DMS53 (cell line): ENCODE measurements at regions not wholly inside any gene's neighbourhood (a gene's known extent, or its start where the extent isn't known, plus 50 kb on each side); places are given as distances from the start of the nearest gene placed in this dataset.
"Not testable (repeated sequence)": the region's sequence is repeated elsewhere in the genome, so short reads cannot be mapped to it uniquely, and the experiment has no call there.

Experiments used
- DNase-seq: peaks from one replicate; lab custom pipeline; 2025; lab: John Stamatoyannopoulos, UW

- no peak for DNase-seq
Measured at GRCh38 chr3:102909904-102910303, 475.1 kb downstream of the ZPLD1 start.

DNA sequence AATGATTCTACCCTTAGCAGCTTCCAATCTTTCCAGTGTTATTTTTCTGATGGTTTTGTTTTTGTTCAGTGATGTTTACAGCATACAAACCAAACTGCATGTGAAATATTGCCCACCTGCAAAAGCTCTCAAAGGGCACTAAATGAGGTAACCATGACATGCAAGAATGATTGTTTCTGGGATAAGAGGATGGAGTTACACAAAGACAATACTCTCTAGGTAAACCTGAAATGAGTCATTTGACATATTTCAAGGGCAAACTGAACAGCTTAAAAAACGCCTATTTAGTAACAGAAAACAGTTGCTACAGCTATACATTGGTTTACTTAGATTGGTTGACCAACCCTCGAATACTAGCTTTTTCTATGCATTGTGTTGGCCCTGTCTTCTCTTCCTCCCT lies 481.7 kb downstream of the ZPLD1 start:
- DNase-seq = peak; percentile 91

- no peak for DNase-seq
Measured at GRCh38 chr3:102926618-102927017, 491.8 kb downstream of the ZPLD1 start.

DNA sequence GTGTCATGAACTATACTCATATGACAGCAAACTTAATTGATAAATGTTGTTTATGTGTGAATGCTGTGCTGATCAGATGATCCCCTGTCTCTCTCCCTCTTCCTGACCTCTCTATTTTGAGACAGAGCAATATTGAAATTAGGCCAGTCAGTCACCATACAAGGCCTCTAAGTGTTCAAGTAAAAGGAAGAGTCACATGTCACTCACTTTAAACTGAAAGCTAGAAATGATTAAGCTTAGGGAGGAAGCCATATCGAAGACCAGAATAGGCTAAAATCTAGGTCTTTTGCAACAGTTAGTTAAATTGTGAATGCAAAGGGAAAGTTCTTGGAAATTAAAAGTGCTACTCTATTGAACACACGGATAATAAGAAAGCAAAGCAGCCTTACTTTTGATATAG lies 498.6 kb downstream of the ZPLD1 start:
- DNase-seq = no peak

DNA sequence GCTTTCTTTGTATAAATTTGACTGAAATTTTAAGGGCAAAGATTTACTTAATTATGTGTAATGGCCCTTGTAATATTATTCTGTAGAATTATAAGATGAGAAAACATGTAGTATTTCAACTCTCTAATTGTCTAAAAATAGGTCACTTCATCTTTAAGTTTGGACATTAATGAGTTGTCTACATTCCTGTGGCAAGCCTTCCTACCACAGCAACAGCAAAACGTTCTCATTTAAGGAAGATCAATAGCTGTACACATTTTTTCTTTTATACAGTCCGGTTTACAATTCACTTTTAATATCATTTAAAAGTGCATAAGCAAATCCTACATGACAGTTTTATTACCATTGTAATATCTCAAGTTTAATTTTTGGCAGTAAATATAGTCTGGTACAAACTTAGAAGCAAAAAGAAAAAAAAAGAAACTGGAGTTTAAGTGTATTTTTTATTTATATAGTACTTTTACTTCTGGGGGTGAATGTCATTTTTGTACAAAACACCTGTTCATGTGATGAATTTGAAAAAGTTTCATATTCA lies 501.8 kb downstream of the ZPLD1 start:
- no peak for DNase-seq

DNA sequence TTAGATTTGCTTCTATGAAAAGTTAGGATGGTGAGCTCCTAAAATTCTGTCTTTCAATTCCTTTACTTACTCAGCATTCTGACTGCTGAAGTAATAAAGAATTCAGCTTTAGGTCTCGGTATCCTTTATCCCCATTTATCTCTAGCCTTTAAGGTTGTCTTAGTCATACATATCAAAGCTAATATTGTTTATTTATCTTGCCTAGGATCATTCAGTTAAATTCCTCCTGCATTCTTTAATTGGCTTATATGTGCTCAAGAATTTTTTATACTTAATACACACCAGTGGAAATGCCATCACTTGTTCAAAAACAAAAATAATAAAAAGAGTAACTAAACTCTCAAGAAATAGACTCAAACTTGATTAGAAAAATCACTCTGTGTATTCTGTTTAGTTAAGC lies 507.0 kb downstream of the ZPLD1 start:
- DNase-seq = no peak

DNA sequence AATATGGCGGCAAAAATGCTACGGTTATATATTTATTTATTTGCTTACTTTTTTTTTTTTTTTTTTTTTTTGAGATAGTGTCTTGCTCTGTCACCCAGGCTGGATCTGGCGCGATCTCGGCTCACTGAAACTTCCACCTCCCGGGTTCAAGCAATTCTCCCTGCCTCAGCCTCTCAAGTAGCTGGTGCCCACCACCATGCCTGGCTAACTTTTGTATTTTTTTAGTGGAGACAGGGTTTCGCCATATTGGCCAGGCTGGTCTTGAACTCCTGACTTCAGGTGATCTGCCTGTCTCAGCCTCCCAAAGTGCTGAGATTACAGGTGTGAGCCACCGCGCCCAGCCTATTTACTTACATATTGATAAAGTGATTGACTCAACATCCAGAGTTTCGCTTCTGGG lies 511.6 kb downstream of the ZPLD1 start:
- DNase-seq = not testable (repeated sequence)

- no peak for DNase-seq
Measured at GRCh38 chr3:102972350-102972749, 537.5 kb downstream of the ZPLD1 start.

- no peak for DNase-seq
Measured at GRCh38 chr3:102974333-102974732, 539.5 kb downstream of the ZPLD1 start.

GRCh38 chr3:102979191-102979590 lies 544.4 kb downstream of the ZPLD1 start:
- no peak for DNase-seq

DNA sequence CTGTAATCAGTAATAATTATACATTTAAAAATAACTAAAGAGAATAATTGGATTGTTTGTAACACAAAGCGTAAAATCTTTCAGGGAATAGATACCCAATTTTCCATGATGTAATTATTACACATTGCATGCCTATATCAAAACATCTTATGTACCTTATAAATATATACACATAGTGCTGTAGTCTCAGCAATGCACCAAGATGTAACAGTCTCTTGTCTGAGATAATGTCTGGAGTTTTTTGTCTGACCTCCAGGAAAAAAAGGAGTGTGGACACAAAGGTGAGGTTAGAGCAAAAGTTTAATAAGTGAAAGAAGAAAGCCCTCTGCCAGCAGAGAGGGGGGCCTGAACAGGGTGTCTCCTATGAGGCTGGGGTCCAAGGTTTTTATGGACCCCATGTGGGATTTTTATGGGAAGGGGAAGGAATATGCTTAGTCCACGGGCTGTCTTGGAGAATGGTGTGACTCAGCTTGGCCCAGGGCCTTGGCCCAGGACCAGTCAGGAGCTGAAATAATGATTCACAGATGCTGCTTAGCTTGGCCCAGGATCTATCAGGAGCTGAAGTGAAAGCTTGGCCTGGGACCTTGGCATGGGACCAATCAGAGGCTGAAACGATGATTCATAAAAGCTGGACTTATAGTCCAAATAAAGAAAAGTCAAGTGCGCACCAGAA lies 545.0 kb downstream of the ZPLD1 start:
- DNase-seq = no peak

GRCh38 chr3:102980355-102980696 lies 545.5 kb downstream of the ZPLD1 start:
- DNase-seq = no peak

GRCh38 chr3:103002425-103003176 lies 567.8 kb downstream of the ZPLD1 start:
- no peak for DNase-seq

GRCh38 chr3:103006526-103007183 lies 571.8 kb downstream of the ZPLD1 start:
- peak; percentile 2 for DNase-seq

DNA sequence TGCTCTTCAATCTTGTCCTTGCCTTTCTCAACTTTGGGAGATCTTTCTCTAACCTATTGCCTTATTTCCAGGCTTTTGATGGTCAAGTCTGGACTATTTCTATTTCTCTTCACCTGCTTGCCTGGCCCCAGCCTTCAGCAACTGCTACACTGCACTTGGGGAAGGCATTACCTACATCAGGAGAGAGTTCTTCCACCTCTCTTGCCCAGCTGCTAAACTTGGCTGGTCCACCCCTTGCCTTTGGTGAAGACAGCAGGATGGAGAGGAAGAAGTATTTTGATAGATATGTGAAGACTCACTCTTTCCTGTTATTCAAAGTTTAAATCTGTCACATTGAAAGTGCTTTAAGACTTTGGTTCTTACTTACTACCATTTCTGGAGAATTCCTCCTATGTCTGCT lies 574.8 kb downstream of the ZPLD1 start:
- no peak for DNase-seq

DNA sequence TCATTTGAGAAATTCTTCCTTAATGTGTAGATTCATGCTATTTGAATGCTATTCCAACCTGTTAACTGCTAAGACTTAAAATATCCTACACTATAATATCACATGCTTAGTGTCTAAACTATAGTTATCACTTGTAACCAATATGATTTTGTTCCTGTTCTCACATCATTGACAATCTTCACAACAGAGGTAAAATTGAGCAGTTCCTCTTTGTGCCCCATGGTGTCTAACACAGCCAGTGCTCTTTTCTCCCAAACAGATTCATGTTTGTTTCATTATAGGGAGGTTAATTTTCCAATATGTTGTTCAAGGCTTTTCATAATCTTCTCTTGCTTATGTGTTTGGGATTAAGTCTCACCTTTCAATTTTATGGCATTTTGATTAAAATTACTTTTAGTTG lies 591.1 kb downstream of the ZPLD1 start:
- DNase-seq = no peak

DNA sequence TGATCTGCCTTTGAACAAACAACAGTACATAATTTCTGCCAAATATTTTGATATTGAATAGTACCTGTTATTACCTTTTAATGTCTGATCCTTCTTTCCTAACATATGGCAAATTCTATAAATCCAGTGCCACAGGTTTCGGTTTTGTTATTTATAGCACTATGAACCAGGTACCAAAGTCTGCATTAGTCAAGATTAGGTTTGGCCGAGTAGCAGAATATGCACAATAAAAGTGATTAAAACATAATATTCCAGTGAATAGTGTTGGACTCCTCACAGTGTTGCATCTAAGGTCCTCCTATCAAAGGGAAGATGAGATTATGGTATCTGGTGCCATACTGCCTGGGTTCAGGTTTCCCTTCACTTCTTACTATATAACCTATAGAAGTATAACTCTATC lies 599.0 kb downstream of the ZPLD1 start:
- DNase-seq = no peak

DNA sequence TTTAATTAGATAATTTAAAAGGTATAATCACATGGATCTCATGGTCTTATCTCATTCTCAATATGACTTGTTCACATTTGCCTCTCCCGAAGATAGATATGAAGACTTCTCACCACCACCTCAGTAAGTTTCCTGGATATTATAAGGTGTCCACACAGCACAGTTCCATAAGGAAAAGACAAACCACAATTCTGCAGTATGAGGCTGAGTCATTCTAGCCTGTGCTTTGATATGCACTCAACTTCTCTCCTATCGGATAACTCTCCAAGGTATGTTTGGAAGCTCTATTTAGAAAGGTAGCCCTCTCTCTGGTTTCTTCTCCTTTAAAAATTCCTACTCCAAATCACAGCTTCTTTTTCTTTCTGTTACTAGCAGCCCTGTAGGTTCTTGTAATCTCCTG lies 612.8 kb downstream of the ZPLD1 start:
- DNase-seq = peak; percentile 33

DNA sequence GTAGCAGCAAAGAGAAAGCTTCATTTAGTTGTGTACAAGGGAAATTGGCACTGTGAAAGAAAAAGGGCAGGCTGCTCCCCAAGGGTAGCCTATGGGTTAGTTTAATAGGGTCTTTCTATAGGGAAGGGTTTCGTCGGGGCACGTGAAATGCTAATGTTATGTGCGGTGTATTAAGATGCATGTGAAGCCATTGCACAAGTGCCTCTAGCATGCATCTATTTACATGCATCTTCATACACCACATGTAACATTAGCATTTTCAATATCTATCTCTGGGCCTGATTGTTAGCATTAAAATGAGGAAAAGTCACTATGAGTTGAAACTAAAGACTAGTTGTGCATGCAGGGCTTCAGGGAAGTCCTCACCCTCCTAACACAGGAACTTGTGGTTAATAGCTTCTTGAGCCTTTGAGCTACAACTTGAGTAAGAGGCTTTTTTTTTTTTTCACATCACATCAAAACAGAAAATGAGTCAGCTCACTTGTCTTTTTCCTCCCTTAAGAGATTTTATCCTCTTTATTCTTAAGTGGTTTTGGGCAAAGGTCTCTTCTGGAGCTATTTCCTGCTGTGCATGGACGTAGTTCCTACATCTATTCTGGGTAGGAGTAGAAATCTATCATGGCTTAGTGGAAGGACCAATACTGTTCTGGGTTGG lies 613.4 kb downstream of the ZPLD1 start:
- peak; percentile 55 for DNase-seq

DNA sequence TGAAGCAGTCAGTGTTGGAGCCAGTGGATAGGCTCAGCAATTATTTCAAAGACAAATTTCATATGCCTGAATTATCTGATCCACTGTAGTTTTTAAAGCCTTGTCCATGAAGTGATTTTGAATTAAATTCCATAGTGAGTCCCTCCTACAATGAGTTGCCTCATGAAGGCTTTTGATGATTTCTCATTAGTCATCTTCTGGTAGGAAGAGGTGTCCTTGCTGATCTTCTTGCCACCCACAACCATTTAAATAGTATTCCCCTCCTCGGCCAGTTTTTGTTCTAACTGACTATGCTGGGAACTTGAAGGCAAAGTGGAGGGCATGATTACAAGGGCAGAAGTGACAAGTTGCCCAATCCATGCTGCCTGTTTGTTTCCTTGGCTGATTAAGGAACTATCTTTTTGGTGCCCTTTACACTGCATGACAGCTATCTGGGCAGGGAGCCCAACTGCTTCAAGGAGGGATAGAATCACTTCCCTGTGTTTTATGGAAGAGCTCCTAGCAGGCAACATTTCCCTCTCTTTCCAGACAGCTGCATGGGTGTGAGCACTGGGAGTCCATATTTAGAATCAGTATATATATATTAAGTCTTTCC lies 617.5 kb downstream of the ZPLD1 start:
- peak; percentile 2 for DNase-seq

- DNase-seq = no peak
Measured at GRCh38 chr3:103055021-103055520, 620.3 kb downstream of the ZPLD1 start.

DNA sequence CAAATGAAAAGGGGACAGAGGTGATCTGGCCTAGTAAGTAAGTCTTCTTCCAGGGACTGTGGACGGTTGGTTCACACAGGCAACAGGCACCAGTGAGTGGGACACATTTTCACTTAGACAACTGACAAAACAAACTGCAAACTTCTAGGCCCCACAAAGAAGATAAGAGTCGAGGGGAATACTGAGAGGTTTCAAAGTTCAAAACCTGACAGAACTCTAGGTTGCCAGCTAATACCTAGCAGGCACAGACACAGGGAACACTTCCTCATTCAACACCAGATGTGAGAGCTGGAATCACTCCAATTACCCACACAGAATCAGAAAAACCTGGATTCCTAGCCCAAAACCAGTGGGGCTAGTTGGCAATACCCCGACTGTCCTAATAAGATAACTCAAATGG lies 621.7 kb downstream of the ZPLD1 start:
- no peak for DNase-seq
